CD8-positive, alpha-beta memory T cell (primary cell): ENCODE measurements at regions not wholly inside any gene's neighbourhood (a gene's known extent, or its start where the extent isn't known, plus 50 kb on each side); places are given as distances from the start of the nearest gene placed in this dataset.

ENCODE experiments used
- CTCF ChIA-PET: fragments of 350-600 bp; sonication (Branson Sonifier 250); formaldehyde crosslinking; loops from one replicate; lab custom pipeline; 2021; ENCODE audit warnings: antibody characterized with exemption; lab: Charles Lee
- POLR2A ChIA-PET: fragments of 350-600 bp; sonication (Branson Sonifier 250); formaldehyde crosslinking; loops from one replicate; lab custom pipeline; 2021; ENCODE audit warnings: antibody characterized with exemption; lab: Charles Lee
- DNase-seq, 5 donors: peaks; one replicate each; pipeline versions ENCODE4 v3.0.0 to v3.0.0-alpha.2; 2020 to 2022; ENCODE audit warnings: mixed read lengths in 1 of 5
- H3K27ac ChIP-seq: one replicate; pipeline ENCODE4 v1.7.0; 2013; ENCODE audit warnings: low read depth, mild to moderate bottlenecking, low read length, moderate library complexity
- H3K27me3 ChIP-seq: 2 replicates; pipeline ENCODE4 v1.7.0; 2013; ENCODE audit warnings: low read length, mild to moderate bottlenecking; ENCODE audit not compliant: insufficient read depth, poor library complexity, severe bottlenecking
- H3K36me3 ChIP-seq: 2 replicates; pipeline ENCODE4 v1.7.0; 2013; ENCODE audit warnings: mild to moderate bottlenecking, low read length, moderate library complexity; ENCODE audit not compliant: insufficient read depth
- H3K4me1 ChIP-seq: 2 replicates; pipeline ENCODE4 v1.7.0; 2013; ENCODE audit warnings: mild to moderate bottlenecking, low read length, moderate library complexity; ENCODE audit not compliant: insufficient read depth
- H3K4me3 ChIP-seq: 2 replicates; pipeline ENCODE4 v1.7.0; 2013; ENCODE audit warnings: mild to moderate bottlenecking, low read length
- H3K9me3 ChIP-seq: 2 replicates; pipeline ENCODE4 v1.7.0; 2013; ENCODE audit warnings: mild to moderate bottlenecking, low read length
- H3K27ac Mint-ChIP-seq, 8 donors: one replicate each; pipeline ENCODE4 v1.8.0; 2020 to 2021; ENCODE audit warnings: mixed read lengths in 8 of 8, mild to moderate bottlenecking in 6 of 8, inconsistent platforms in 3 of 8, moderate library complexity in 3 of 8
- H3K27me3 Mint-ChIP-seq, 2 donors: one replicate each; pipeline ENCODE4 v1.8.0; 2020 to 2021; ENCODE audit warnings: mixed read lengths in 2 of 2, mild to moderate bottlenecking in 1 of 2, moderate library complexity in 1 of 2
- H3K36me3 Mint-ChIP-seq, 3 donors: one replicate each; pipeline ENCODE4 v1.8.0; 2020 to 2021; ENCODE audit warnings: mixed read lengths in 3 of 3, inconsistent platforms in 1 of 3, mild to moderate bottlenecking in 1 of 3
- H3K4me1 Mint-ChIP-seq, 3 donors: one replicate each; pipeline ENCODE4 v1.8.0; 2020 to 2021; ENCODE audit warnings: mixed read lengths in 3 of 3, inconsistent platforms in 1 of 3, mild to moderate bottlenecking in 1 of 3
- H3K4me3 Mint-ChIP-seq, 7 donors: one replicate each; pipeline ENCODE4 v1.8.0; 2020 to 2021; ENCODE audit warnings: mixed read lengths in 7 of 7, mild to moderate bottlenecking in 6 of 7, moderate library complexity in 4 of 7, inconsistent platforms in 2 of 7
- H3K9me3 Mint-ChIP-seq, 5 donors: one replicate each; pipeline ENCODE4 v1.8.0; 2020 to 2022; ENCODE audit warnings: mixed read lengths in 5 of 5, mild to moderate bottlenecking in 3 of 5, moderate library complexity in 2 of 5, inconsistent platforms in 1 of 5

GRCh38 chr4:32002037-32002747 lies 1282.0 kb downstream of the PCDH7 start:
- CTCF ChIA-PET, result interaction anchor here (1.1 kb wide), 1 partner anchor 9 kb away, joined by 3 read pairs; no protein-coding TSS in a partner anchor

GRCh38 chr4:32003548-32003947 lies 1283.4 kb downstream of the PCDH7 start:
- no peaks in the 10 kb centered on the region for H3K4me1 Mint-ChIP-seq
- H3K27me3 Mint-ChIP-seq, result no peaks in the 10 kb centered on the region

More at GRCh38 chr4:32002037-32002747, 1282.0 kb downstream of the PCDH7 start:
- no peaks in the 10 kb centered on the region for H3K4me1 ChIP-seq
- Mint-ChIP-seq H3K36me3 (no peaks in the 10 kb centered on the region), H3K9me3 (peaks cover 4 to 13% (median 7%) of the 10 kb centered on the region in 5 donors), H3K4me1 (no peaks in the 10 kb centered on the region), H3K27ac (no peak overlapping the region), H3K4me3 (no peak overlapping the region), H3K27me3 (no peaks in the 10 kb centered on the region)
- no peak for DNase-seq
- H3K27me3 ChIP-seq, result no peaks in the 10 kb centered on the region
- H3K36me3 ChIP-seq, result no peaks in the 10 kb centered on the region
- no peak overlapping the region for H3K27ac ChIP-seq
- no peaks in the 10 kb centered on the region for H3K9me3 ChIP-seq
- no peak overlapping the region for H3K4me3 ChIP-seq
- POLR2A ChIA-PET, result no interaction called here

GRCh38 chr4:32010221-32010620 lies 1290.1 kb downstream of the PCDH7 start:
- Mint-ChIP-seq H3K4me3 (no peak overlapping the region), H3K9me3 (peaks cover 2 to 19% (median 11%) of the 10 kb centered on the region in 5 donors), H3K4me1 (no peaks in the 10 kb centered on the region), H3K27me3 (no peaks in the 10 kb centered on the region), H3K36me3 (no peaks in the 10 kb centered on the region), H3K27ac (no peak overlapping the region)
- DNase-seq, result peak in 1 of 5 donors; percentile 42
- ChIA-PET CTCF (no interaction called here), POLR2A (no interaction called here)
- Histone ChIP-seq H3K4me3 (no peak overlapping the region), H3K27me3 (no peaks in the 10 kb centered on the region), H3K27ac (no peak overlapping the region), H3K4me1 (no peaks in the 10 kb centered on the region), H3K36me3 (no peaks in the 10 kb centered on the region), H3K9me3 (no peaks in the 10 kb centered on the region)

More at GRCh38 chr4:32003548-32003947, 1283.4 kb downstream of the PCDH7 start:
- H3K27ac Mint-ChIP-seq, result no peak overlapping the region
- peaks cover 4 to 13% (median 7%) of the 10 kb centered on the region in 5 donors for H3K9me3 Mint-ChIP-seq
- no peak overlapping the region for H3K4me3 ChIP-seq
- H3K27me3 ChIP-seq, result no peaks in the 10 kb centered on the region
- H3K36me3 Mint-ChIP-seq, result no peaks in the 10 kb centered on the region
- ChIA-PET CTCF (no interaction called here), POLR2A (no interaction called here)
- no peaks in the 10 kb centered on the region for H3K4me1 ChIP-seq
- H3K27ac ChIP-seq, result no peak overlapping the region
- H3K36me3 ChIP-seq, result no peaks in the 10 kb centered on the region
- no peaks in the 10 kb centered on the region for H3K9me3 ChIP-seq
- no peak for DNase-seq
- H3K4me3 Mint-ChIP-seq, result no peak overlapping the region

- ChIA-PET CTCF (no interaction called here), POLR2A (no interaction called here)
- no peaks in the 10 kb centered on the region for H3K27me3 Mint-ChIP-seq
- H3K27ac Mint-ChIP-seq, result no peak overlapping the region
- no peaks in the 10 kb centered on the region for H3K36me3 Mint-ChIP-seq
- no peaks in the 10 kb centered on the region for H3K36me3 ChIP-seq
- no peaks in the 10 kb centered on the region for H3K4me1 Mint-ChIP-seq
- H3K4me1 ChIP-seq, result no peaks in the 10 kb centered on the region
- H3K27me3 ChIP-seq, result no peaks in the 10 kb centered on the region
- H3K9me3 Mint-ChIP-seq, result peaks cover 0 to 25% (median 10%) of the 10 kb centered on the region in 5 donors
- no peak overlapping the region for H3K4me3 Mint-ChIP-seq
- H3K9me3 ChIP-seq, result no peaks in the 10 kb centered on the region
- H3K4me3 ChIP-seq, result no peak overlapping the region
- H3K27ac ChIP-seq, result no peak overlapping the region
- no peak for DNase-seq
Observed at GRCh38 chr4:32022071-32022470, 1301.9 kb downstream of the PCDH7 start.

- H3K27ac Mint-ChIP-seq, result no peak overlapping the region
- POLR2A ChIA-PET, result no interaction called here
Observed at GRCh38 chr4:32025851-32026459, 1305.8 kb downstream of the PCDH7 start.

GRCh38 chr4:32030406-32030805 lies 1310.2 kb downstream of the PCDH7 start:
- Histone ChIP-seq H3K27me3 (no peaks in the 10 kb centered on the region), H3K36me3 (no peaks in the 10 kb centered on the region), H3K4me1 (no peaks in the 10 kb centered on the region), H3K4me3 (no peak overlapping the region), H3K9me3 (no peaks in the 10 kb centered on the region), H3K27ac (no peak overlapping the region)
- no peaks in the 10 kb centered on the region for H3K36me3 Mint-ChIP-seq
- H3K27me3 Mint-ChIP-seq, result no peaks in the 10 kb centered on the region
- peak overlapping the region in 1 of 8 donors; percentile 13 for H3K27ac Mint-ChIP-seq
- CTCF ChIA-PET, result no interaction called here
- POLR2A ChIA-PET, result no interaction called here
- no peak overlapping the region for H3K4me3 Mint-ChIP-seq
- DNase-seq, result no peak
- H3K9me3 Mint-ChIP-seq, result peaks cover 0 to 29% (median 10%) of the 10 kb centered on the region in 5 donors
- no peaks in the 10 kb centered on the region for H3K4me1 Mint-ChIP-seq

More at GRCh38 chr4:32025851-32026459, 1305.8 kb downstream of the PCDH7 start:
- H3K4me3 ChIP-seq, result no peak overlapping the region
- H3K27ac ChIP-seq, result no peak overlapping the region
- peaks cover 0 to 36% (median 12%) of the 10 kb centered on the region in 5 donors for H3K9me3 Mint-ChIP-seq
- H3K27me3 Mint-ChIP-seq, result no peaks in the 10 kb centered on the region
- no peaks in the 10 kb centered on the region for H3K27me3 ChIP-seq
- no peak for DNase-seq
- H3K4me1 Mint-ChIP-seq, result no peaks in the 10 kb centered on the region
- CTCF ChIA-PET, result no interaction called here
- H3K4me1 ChIP-seq, result no peaks in the 10 kb centered on the region
- no peaks in the 10 kb centered on the region for H3K36me3 ChIP-seq
- H3K36me3 Mint-ChIP-seq, result no peaks in the 10 kb centered on the region
- no peak overlapping the region for H3K4me3 Mint-ChIP-seq
- H3K9me3 ChIP-seq, result no peaks in the 10 kb centered on the region

- H3K4me3 Mint-ChIP-seq, result no peak overlapping the region
- Histone ChIP-seq H3K9me3 (no peaks in the 10 kb centered on the region), H3K36me3 (no peaks in the 10 kb centered on the region), H3K27me3 (no peaks in the 10 kb centered on the region), H3K4me3 (no peak overlapping the region), H3K4me1 (no peaks in the 10 kb centered on the region), H3K27ac (no peak overlapping the region)
- no peak for DNase-seq
- no peaks in the 10 kb centered on the region for H3K27me3 Mint-ChIP-seq
- no peak overlapping the region for H3K27ac Mint-ChIP-seq
- ChIA-PET POLR2A (no interaction called here), CTCF (no interaction called here)
- no peaks in the 10 kb centered on the region for H3K36me3 Mint-ChIP-seq
- H3K4me1 Mint-ChIP-seq, result no peaks in the 10 kb centered on the region
- peaks cover 0 to 29% (median 10%) of the 10 kb centered on the region in 5 donors for H3K9me3 Mint-ChIP-seq
Observed at GRCh38 chr4:32031026-32031425, 1310.9 kb downstream of the PCDH7 start.

GRCh38 chr4:32032136-32032672 lies 1312.0 kb downstream of the PCDH7 start:
- Histone ChIP-seq H3K27ac (no peak overlapping the region), H3K27me3 (no peaks in the 10 kb centered on the region), H3K4me1 (no peaks in the 10 kb centered on the region), H3K4me3 (no peak overlapping the region), H3K36me3 (no peaks in the 10 kb centered on the region), H3K9me3 (no peaks in the 10 kb centered on the region)
- ChIA-PET POLR2A (no interaction called here), CTCF (no interaction called here)
- peaks cover 0 to 32% (median 10%) of the 10 kb centered on the region in 5 donors for H3K9me3 Mint-ChIP-seq
- no peaks in the 10 kb centered on the region for H3K36me3 Mint-ChIP-seq
- H3K27ac Mint-ChIP-seq, result no peak overlapping the region
- no peaks in the 10 kb centered on the region for H3K27me3 Mint-ChIP-seq
- no peaks in the 10 kb centered on the region for H3K4me1 Mint-ChIP-seq
- no peak for DNase-seq
- no peak overlapping the region for H3K4me3 Mint-ChIP-seq
